Mesodermal cell (in vitro differentiated cells): ENCODE measurements at regions not wholly inside any gene's neighbourhood (a gene's known extent, or its start where the extent isn't known, plus 50 kb on each side); places are given as distances from the start of the nearest gene placed in this dataset.

ENCODE experiments used
- H3K27ac ChIP-seq: 2 replicates; pipeline ENCODE4 v1.7.0; 2013; ENCODE audit warnings: mild to moderate bottlenecking, low read depth, low read length, moderate library complexity; ENCODE audit not compliant: severe bottlenecking
- H3K36me3 ChIP-seq: 2 replicates; pipeline ENCODE4 v1.7.1; 2013; ENCODE audit warnings: mild to moderate bottlenecking, low read length, moderate library complexity; ENCODE audit not compliant: control insufficient read depth, insufficient read depth
- H3K4me1 ChIP-seq: one replicate; pipeline ENCODE4 v1.7.1; 2013; ENCODE audit warnings: mild to moderate bottlenecking, low read length; ENCODE audit not compliant: insufficient read depth, control insufficient read depth, poor library complexity, severe bottlenecking
- H3K4me3 ChIP-seq: 2 replicates; pipeline ENCODE4 v1.7.0; 2013; ENCODE audit warnings: low read length, control low read depth, mild to moderate bottlenecking; ENCODE audit not compliant: insufficient read depth, poor library complexity, severe bottlenecking; ENCODE audit errors: extremely low read depth
- H3K9me3 ChIP-seq: 2 replicates; pipeline ENCODE4 v1.7.1; 2013; ENCODE audit warnings: mild to moderate bottlenecking, low read length, moderate library complexity; ENCODE audit not compliant: control insufficient read depth
- WGBS, 2 experiments: methylation state at CpG; one replicate each; pipeline ENCODE4 v1.1.5; 2013; ENCODE audit warnings: missing lambda C conversion rate in 2 of 2; ENCODE audit not compliant: insufficient coverage in 2 of 2; 5-methylcytosine and 5-hydroxymethylcytosine counted together

DNA sequence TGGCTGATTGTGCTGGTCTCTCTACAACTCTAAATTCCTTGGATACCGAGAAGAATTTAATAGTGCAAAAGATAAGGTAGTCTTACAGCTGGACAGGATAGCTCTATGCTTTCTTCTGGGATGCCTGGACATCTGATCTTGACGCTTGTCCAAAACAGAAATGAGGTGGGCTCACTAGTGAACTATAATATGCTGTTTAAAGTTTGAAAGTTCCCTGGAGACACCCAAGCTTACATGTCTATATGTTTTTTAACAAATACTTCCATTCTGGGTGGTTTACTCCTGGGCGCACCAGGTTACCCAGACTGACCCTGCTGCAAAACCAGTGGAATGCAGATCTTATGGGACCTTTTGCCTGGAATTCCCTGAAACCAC lies 702.1 kb upstream of the COBL start:
- Histone ChIP-seq H3K4me1 (no peaks in the 10 kb centered on the region), H3K4me3 (no peak overlapping the region), H3K36me3 (no peaks in the 10 kb centered on the region), H3K27ac (no peak overlapping the region), H3K9me3 (no peaks in the 10 kb centered on the region)
- 90% methylated on average over 2 of the region's 3 CpGs; no CpG with 5 or more reads in 1 of the 2 experiments for WGBS, 2 experiments

GRCh38 chr7:52017802-52018679 lies 701.4 kb upstream of the COBL start:
- Histone ChIP-seq H3K4me1 (no peaks in the 10 kb centered on the region), H3K36me3 (no peaks in the 10 kb centered on the region), H3K9me3 (no peaks in the 10 kb centered on the region), H3K4me3 (no peak overlapping the region), H3K27ac (peak overlapping the region; percentile 43)
- WGBS, 2 experiments, result 49 to 65% methylated on average over 5 of the region's 8 CpGs

GRCh38 chr7:52009181-52009580 lies 692.6 kb upstream of the COBL start:
- Histone ChIP-seq H3K27ac (no peak overlapping the region), H3K4me3 (no peak overlapping the region), H3K9me3 (no peaks in the 10 kb centered on the region), H3K36me3 (no peaks in the 10 kb centered on the region), H3K4me1 (no peaks in the 10 kb centered on the region)
- WGBS, 2 experiments, result 100% methylated on average over 1 of the region's 1 CpG

DNA sequence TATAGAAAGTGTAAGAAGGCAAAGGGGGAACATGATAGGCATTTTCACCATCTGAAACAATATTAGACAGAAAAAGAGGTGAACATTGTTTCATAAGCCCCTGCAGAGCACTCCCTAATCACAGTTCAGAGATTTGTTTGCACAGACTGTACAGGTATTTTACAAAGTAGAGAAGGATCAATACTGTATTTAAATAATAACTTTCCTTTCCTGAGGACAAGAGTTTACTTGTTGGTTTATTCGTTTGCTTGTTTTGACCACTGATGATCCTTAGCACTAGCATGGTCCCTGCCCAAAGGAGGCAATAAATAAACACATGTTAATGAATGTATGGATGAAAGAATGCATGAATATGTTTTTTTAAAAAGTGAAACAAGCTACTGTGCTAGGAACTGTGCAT lies 690.1 kb upstream of the COBL start:
- peaks cover 3% of the 10 kb centered on the region for H3K4me1 ChIP-seq
- no CpG with 5 or more reads among the region's 1 CpG for WGBS, 2 experiments
- H3K9me3 ChIP-seq, result no peaks in the 10 kb centered on the region
- H3K36me3 ChIP-seq, result no peaks in the 10 kb centered on the region
- no peak overlapping the region for H3K4me3 ChIP-seq
- no peak overlapping the region for H3K27ac ChIP-seq

DNA sequence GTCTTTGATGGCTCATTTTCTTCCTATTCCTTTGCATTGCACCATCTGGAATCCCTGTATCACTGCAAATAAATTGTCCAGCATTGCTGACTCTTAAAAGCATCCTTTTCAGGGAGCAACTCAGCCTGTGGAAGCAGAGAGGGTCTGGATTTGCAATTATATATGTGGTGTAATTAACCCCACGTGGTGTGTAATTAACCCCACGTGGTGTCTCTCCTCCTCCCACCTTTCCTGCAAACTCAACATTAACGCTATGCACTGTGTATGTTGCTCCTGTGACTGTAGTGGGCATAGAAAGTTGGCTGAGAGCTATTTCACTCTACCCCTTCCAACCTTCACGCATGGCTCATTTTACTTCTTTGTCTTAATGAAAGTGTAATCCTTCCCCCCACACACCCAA lies 689.0 kb upstream of the COBL start:
- Histone ChIP-seq H3K9me3 (no peaks in the 10 kb centered on the region), H3K4me1 (peaks cover 3% of the 10 kb centered on the region), H3K36me3 (no peaks in the 10 kb centered on the region), H3K4me3 (no peak overlapping the region), H3K27ac (no peak overlapping the region)
- WGBS, 2 experiments, result 90% methylated on average over 2 of the region's 4 CpGs; no CpG with 5 or more reads in 1 of the 2 experiments

- Histone ChIP-seq H3K36me3 (no peaks in the 10 kb centered on the region), H3K4me3 (no peak overlapping the region), H3K4me1 (no peaks in the 10 kb centered on the region), H3K9me3 (no peaks in the 10 kb centered on the region), H3K27ac (no peak overlapping the region)
- 90 to 95% methylated on average over 2 of the region's 2 CpGs for WGBS, 2 experiments
Observed at GRCh38 chr7:51995596-51996179, 679.1 kb upstream of the COBL start.

DNA sequence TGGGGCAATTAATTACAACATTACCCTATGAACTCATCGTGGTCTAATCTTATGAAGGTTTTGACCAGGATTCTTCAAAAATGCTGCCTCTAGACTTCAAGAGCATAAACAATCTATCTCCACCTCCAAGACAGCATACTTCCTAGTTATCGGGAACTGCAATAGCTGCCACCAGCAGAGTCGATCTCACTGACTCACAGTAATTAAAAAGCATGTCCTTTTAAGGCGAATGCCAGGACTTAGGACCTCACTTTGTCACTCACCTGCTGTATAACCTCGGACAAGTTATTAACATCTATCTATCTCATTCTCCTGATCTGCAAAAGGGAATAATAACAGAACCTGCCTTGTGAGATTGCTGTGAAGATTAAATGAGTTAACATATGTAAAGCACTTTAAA lies 666.0 kb upstream of the COBL start:
- Histone ChIP-seq H3K27ac (no peak overlapping the region), H3K9me3 (no peaks in the 10 kb centered on the region), H3K4me1 (no peaks in the 10 kb centered on the region), H3K36me3 (no peaks in the 10 kb centered on the region), H3K4me3 (no peak overlapping the region)
- 62 to 67% methylated on average over 3 of the region's 5 CpGs for WGBS, 2 experiments

GRCh38 chr7:51980812-51981211 lies 664.2 kb upstream of the COBL start:
- no peaks in the 10 kb centered on the region for H3K9me3 ChIP-seq
- 75% methylated on average over 1 of the region's 2 CpGs; no CpG with 5 or more reads in 1 of the 2 experiments for WGBS, 2 experiments
- no peaks in the 10 kb centered on the region for H3K36me3 ChIP-seq
- no peaks in the 10 kb centered on the region for H3K4me1 ChIP-seq
- no peak overlapping the region for H3K4me3 ChIP-seq
- no peak overlapping the region for H3K27ac ChIP-seq

GRCh38 chr7:51980313-51980712 lies 663.7 kb upstream of the COBL start:
- Histone ChIP-seq H3K27ac (no peak overlapping the region), H3K4me3 (no peak overlapping the region), H3K9me3 (no peaks in the 10 kb centered on the region), H3K4me1 (no peaks in the 10 kb centered on the region), H3K36me3 (no peaks in the 10 kb centered on the region)
- WGBS, 2 experiments, result no CpG with 5 or more reads among the region's 2 CpGs

DNA sequence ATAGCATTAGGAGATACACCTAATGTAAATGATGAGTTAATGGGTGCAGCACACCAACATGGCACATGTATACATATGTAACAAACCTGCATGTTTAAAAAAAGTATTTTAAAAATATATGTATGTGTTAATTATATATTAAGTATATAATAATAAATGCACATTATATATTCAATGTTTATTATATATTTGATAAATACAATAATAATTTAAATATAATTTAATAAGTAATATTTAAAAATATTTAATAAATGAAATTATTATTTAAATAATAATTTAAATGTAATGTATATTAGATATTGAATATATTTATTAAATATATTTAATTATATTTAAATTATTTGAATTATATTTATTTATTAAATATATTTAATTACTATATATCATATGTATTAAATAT lies 661.3 kb upstream of the COBL start:
- Histone ChIP-seq H3K27ac (no peak overlapping the region), H3K4me1 (no peaks in the 10 kb centered on the region), H3K36me3 (no peaks in the 10 kb centered on the region), H3K4me3 (no peak overlapping the region), H3K9me3 (no peaks in the 10 kb centered on the region)

GRCh38 chr7:51973939-51974338 lies 657.3 kb upstream of the COBL start:
- Histone ChIP-seq H3K4me1 (no peaks in the 10 kb centered on the region), H3K4me3 (no peak overlapping the region), H3K27ac (no peak overlapping the region), H3K36me3 (no peaks in the 10 kb centered on the region), H3K9me3 (no peaks in the 10 kb centered on the region)
- 83 to 100% methylated on average over 1 to 2 of the region's 3 CpGs for WGBS, 2 experiments
